Astrocyte of the spinal cord (primary cell): ENCODE measurements at regions not wholly inside any gene's neighbourhood (a gene's known extent, or its start where the extent isn't known, plus 50 kb on each side); places are given as distances from the start of the nearest gene placed in this dataset.
A peak's percentile ranks its signal among the peaks of the same experiment; 100 is the strongest.

Experiments used
- DNase-seq: peaks from one replicate; pipeline ENCODE4 v3.0.0; 2011; ENCODE audit warnings: low read depth, low spot score
- H3K4me3 ChIP-seq: 2 replicates; pipeline ENCODE4 v1.5.1; 2011; ENCODE audit warnings: low read depth, mild to moderate bottlenecking, low read length, moderate library complexity
- in situ Hi-C: cut with HindIII; loops from 2 replicates; pipeline ENCODE4 v1.10.0; 2017; ENCODE audit warnings: low sequenced_read_pairs
- TF ChIP-seq, protein P1 (sequence below): IDR thresholded peaks from 2 replicates; pipeline ENCODE4 v1.5.1; 2012; ENCODE audit warnings: low read depth, mild to moderate bottlenecking, low read length, inconsistent platforms

- no peak overlapping the region for H3K4me3 ChIP-seq
- TF ChIP-seq, protein P1, sequence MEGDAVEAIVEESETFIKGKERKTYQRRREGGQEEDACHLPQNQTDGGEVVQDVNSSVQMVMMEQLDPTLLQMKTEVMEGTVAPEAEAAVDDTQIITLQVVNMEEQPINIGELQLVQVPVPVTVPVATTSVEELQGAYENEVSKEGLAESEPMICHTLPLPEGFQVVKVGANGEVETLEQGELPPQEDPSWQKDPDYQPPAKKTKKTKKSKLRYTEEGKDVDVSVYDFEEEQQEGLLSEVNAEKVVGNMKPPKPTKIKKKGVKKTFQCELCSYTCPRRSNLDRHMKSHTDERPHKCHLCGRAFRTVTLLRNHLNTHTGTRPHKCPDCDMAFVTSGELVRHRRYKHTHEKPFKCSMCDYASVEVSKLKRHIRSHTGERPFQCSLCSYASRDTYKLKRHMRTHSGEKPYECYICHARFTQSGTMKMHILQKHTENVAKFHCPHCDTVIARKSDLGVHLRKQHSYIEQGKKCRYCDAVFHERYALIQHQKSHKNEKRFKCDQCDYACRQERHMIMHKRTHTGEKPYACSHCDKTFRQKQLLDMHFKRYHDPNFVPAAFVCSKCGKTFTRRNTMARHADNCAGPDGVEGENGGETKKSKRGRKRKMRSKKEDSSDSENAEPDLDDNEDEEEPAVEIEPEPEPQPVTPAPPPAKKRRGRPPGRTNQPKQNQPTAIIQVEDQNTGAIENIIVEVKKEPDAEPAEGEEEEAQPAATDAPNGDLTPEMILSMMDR: no peak
- DNase-seq: no peak
- in situ Hi-C loops: no loop called here
Observed at GRCh38 chr10:89829262-89829886, 128.0 kb downstream of the KIF20B start.

DNA sequence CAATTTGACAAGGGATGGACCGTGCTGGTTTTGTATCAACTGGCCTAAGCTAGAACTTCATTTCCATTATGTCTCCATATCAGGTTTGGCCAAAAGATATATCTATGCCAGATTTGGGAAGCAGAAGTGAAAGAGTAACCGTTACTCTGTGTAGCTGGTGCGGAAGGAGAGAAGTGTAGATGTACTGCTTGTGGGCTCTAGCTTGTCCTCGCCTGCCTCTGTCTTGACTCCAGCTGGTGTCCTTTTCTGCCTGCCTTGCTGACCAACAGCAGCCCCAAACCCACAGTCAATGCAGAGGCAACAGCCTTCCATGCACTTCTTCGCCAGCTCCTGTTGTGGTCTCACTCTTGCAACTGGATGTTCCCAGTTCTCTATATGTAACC, 128.5 kb downstream of the KIF20B start:
- DNase-seq: no peak
- H3K4me3 ChIP-seq: no peak overlapping the region
- in situ Hi-C loops: no loop called here
- TF ChIP-seq, protein P1: no peak

- in situ Hi-C loops: no loop called here
- TF ChIP-seq, protein P1: no peak
- no peak for DNase-seq
- H3K4me3 ChIP-seq: no peak overlapping the region
Observed at GRCh38 chr10:89830624-89831023, 129.2 kb downstream of the KIF20B start.

GRCh38 chr10:89836840-89837164, 135.4 kb downstream of the KIF20B start:
- peak overlapping the region; percentile 43 for H3K4me3 ChIP-seq
- TF ChIP-seq, protein P1: no peak
- in situ Hi-C loops: no loop called here
- DNase-seq: no peak

GRCh38 chr10:89837165-89838043, 136.0 kb downstream of the KIF20B start:
- in situ Hi-C loops: no loop called here
- H3K4me3 ChIP-seq: peak overlapping the region; percentile 43

DNA sequence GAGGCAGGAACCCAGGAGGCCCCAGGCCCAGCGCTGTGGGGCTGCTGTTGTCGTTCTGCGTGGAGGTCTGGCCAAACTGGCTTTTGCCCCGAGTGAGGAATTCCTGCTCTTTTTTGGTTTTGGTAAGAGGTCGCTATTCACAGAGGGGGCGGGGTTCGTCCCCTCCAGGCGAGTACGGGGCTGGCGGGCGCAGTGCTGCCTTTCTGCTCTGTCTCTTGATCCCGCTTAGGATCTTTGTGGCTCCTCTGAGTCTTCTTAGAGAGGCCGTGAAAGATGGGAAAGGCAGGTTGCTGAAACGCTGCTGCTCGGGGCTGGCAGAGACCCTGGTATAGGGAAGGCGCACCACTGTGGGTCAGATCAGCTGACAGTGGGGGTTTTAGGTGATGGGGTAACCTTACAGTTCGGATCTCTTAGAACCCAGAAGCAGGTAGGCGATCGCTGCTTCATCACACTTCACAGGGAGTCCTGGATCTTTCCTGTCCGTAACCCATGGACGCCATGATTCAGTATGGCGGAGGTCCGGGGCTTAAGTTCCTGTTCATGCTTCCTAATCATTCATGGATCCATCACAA, 136.7 kb downstream of the KIF20B start:
- peak overlapping the region; percentile 43 for H3K4me3 ChIP-seq
- in situ Hi-C loops: no loop called here
- TF ChIP-seq, protein P1: no peak
- DNase-seq: no peak

More at GRCh38 chr10:89837165-89838043, 136.0 kb downstream of the KIF20B start:
- TF ChIP-seq, protein P1: no peak
- DNase-seq: peak; percentile 24
